BJ (cell line): ENCODE measurements at regions not wholly inside any gene's neighbourhood (a gene's known extent, or its start where the extent isn't known, plus 50 kb on each side); places are given as distances from the start of the nearest gene placed in this dataset.

ENCODE experiments used
- CTCF ChIA-PET: fragments of 350-600 bp; formaldehyde crosslinking; extraction: SDS; loops from one replicate; lab custom pipeline; 2021; ENCODE audit warnings: antibody characterized with exemption, inconsistent platforms; lab: Yijun Ruan, JAX
- POLR2A ChIA-PET: fragments of 300-600 bp; sonication (Branson Sonifier 250); formaldehyde crosslinking; extraction: SDS; loops from one replicate; lab custom pipeline; 2021; ENCODE audit warnings: antibody characterized with exemption; lab: Charles Lee
- DNase-seq: peaks from one replicate; pipeline ENCODE4 v3.0.0-alpha.2; 2011; ENCODE audit warnings: low read depth
- H3K27me3 ChIP-seq: 2 replicates; pipeline ENCODE4 v1.6.0; 2011; ENCODE audit warnings: low read length; ENCODE audit not compliant: control insufficient read depth, insufficient read depth
- H3K36me3 ChIP-seq: 2 replicates; pipeline ENCODE4 v1.5.1; 2011; ENCODE audit warnings: low read length; ENCODE audit not compliant: control insufficient read depth, insufficient read depth
- H3K4me3 ChIP-seq: 2 replicates; pipeline ENCODE4 v1.5.1; 2011; ENCODE audit warnings: low read depth, mild to moderate bottlenecking, control low read depth, low read length
- CTCF ChIP-seq: IDR thresholded peaks from 2 replicates; pipeline ENCODE4 v1.5.1; 2011; ENCODE audit warnings: low read depth, mild to moderate bottlenecking, control low read depth, inconsistent platforms, low read length, moderate library complexity; ENCODE audit not compliant: insufficient read depth

- no peaks in the 10 kb centered on the region; the same call in 1 of the 2 replicates for H3K27me3 ChIP-seq
- CTCF ChIA-PET, result interaction anchor here (1.3 kb wide), 1 partner anchor 9 kb away, joined by 4 read pairs; no protein-coding TSS in a partner anchor
- no peak overlapping the region for H3K4me3 ChIP-seq
- TF ChIP-seq CTCF, result no peak
- POLR2A ChIA-PET, result interaction anchor here (0.5 to 0.6 kb wide), 2 partner anchors 384 to 385 kb away, joined by 3 to 5 read pairs; no protein-coding TSS in a partner anchor
- DNase-seq, result peak; percentile 78
- no peaks in the 10 kb centered on the region for H3K36me3 ChIP-seq
These were observed 277.3 kb upstream of the FAT3 start for GRCh38 chr11:91947215-91947820.

- Histone ChIP-seq H3K36me3 (no peaks in the 10 kb centered on the region), H3K27me3 (no peaks in the 10 kb centered on the region; the same call in 1 of the 2 replicates), H3K4me3 (no peak overlapping the region)
- DNase-seq, result peak; percentile 22
- TF ChIP-seq CTCF, result no peak
- ChIA-PET CTCF (interaction anchor here (0.8 to 1.3 kb wide), 2 partner anchors 8 to 22 kb away, joined by 3 to 4 read pairs; no protein-coding TSS in a partner anchor), POLR2A (interaction anchor here (0.5 kb wide), 1 partner anchor 385 kb away, joined by 5 read pairs; no protein-coding TSS in a partner anchor)
These were observed 278.1 kb upstream of the FAT3 start for GRCh38 chr11:91946397-91946951.

- Histone ChIP-seq H3K4me3 (no peak overlapping the region), H3K36me3 (no peaks in the 10 kb centered on the region), H3K27me3 (no peaks in the 10 kb centered on the region)
- CTCF ChIA-PET, result no interaction called here
- POLR2A ChIA-PET, result no interaction called here
- TF ChIP-seq CTCF, result no peak
- DNase-seq, result no peak
These were observed 289.5 kb upstream of the FAT3 start for GRCh38 chr11:91935120-91935519.

GRCh38 chr11:91932151-91932821 lies 292.3 kb upstream of the FAT3 start:
- CTCF ChIA-PET, result interaction anchor here (0.6 kb wide), 2 partner anchors 104 to 392 kb away, joined by 3 read pairs; no protein-coding TSS in a partner anchor

More at GRCh38 chr11:91932151-91932821, 292.3 kb upstream of the FAT3 start:
- Histone ChIP-seq H3K36me3 (no peaks in the 10 kb centered on the region), H3K27me3 (no peaks in the 10 kb centered on the region), H3K4me3 (no peak overlapping the region)
- DNase-seq, result peak; percentile 87
- no peak for TF ChIP-seq CTCF
- POLR2A ChIA-PET, result no interaction called here
